ENCODE measurements at regions not wholly inside any gene's neighbourhood (a gene's known extent, or its start where the extent isn't known, plus 50 kb on each side); places are given as distances from the start of the nearest gene placed in this dataset.
"Not testable (repeated sequence)": the region's sequence is repeated elsewhere in the genome, so short reads cannot be mapped to it uniquely, and the experiment has no call there.

GRCh38 chr2:44087036-44087713 lies 81.5 kb upstream of the PPM1B start:
- DNase-seq = peak; percentile 85

- DNase-seq = no peak
Measured at GRCh38 chr2:44087714-44088092, 81.0 kb upstream of the PPM1B start.

- not testable (repeated sequence) for DNase-seq
Measured at GRCh38 chr2:44092519-44092918, 76.2 kb upstream of the PPM1B start.

- DNase-seq = no peak
Measured at GRCh38 chr2:44093970-44094369, 74.7 kb upstream of the PPM1B start.

- no peak for DNase-seq
Measured at GRCh38 chr2:44097322-44097907, 71.3 kb upstream of the PPM1B start.

- no peak for DNase-seq
Measured at GRCh38 chr2:44098050-44098449, 70.6 kb upstream of the PPM1B start.

- DNase-seq = no peak
Measured at GRCh38 chr2:44098891-44099290, 69.8 kb upstream of the PPM1B start.

- DNase-seq = no peak
Measured at GRCh38 chr2:44100351-44100750, 68.3 kb upstream of the PPM1B start.

GRCh38 chr2:44101246-44101645 lies 67.4 kb upstream of the PPM1B start:
- DNase-seq = no peak

- no peak for DNase-seq
Measured at GRCh38 chr2:44102790-44103562, 65.7 kb upstream of the PPM1B start.

GRCh38 chr2:44103639-44104038 lies 65.0 kb upstream of the PPM1B start:
- no peak for DNase-seq

GRCh38 chr2:44104855-44105271 lies 63.8 kb upstream of the PPM1B start:
- DNase-seq = no peak

GRCh38 chr2:44106509-44106908 lies 62.2 kb upstream of the PPM1B start:
- DNase-seq = not testable (repeated sequence)

- no peak for DNase-seq
Measured at GRCh38 chr2:44107086-44107740, 61.5 kb upstream of the PPM1B start.

- DNase-seq = no peak
Measured at GRCh38 chr2:44107974-44108373, 60.7 kb upstream of the PPM1B start.

- no peak for DNase-seq
Measured at GRCh38 chr2:44109166-44109565, 59.5 kb upstream of the PPM1B start.

- no peak for DNase-seq
Measured at GRCh38 chr2:44110444-44110843, 58.2 kb upstream of the PPM1B start.

GRCh38 chr2:44112096-44112495 lies 56.6 kb upstream of the PPM1B start:
- no peak for DNase-seq

GRCh38 chr2:44116319-44116718 lies 52.4 kb upstream of the PPM1B start:
- no peak for DNase-seq

- DNase-seq = no peak
Measured at GRCh38 chr2:44118257-44118656, 50.4 kb upstream of the PPM1B start.
